ENCODE measurements at regions not wholly inside any gene's neighbourhood (a gene's known extent, or its start where the extent isn't known, plus 50 kb on each side); places are given as distances from the start of the nearest gene placed in this dataset.

GRCh38 chr12:113758165-113758924, 207.8 kb downstream of the RBM19 start:
- no peak overlapping the region for H3K4me3 ChIP-seq (ENCODE audit: low read depth in 1 of 2, low read length in 1 of 2)
- TF ChIP-seq CTCF (IDR thresholded peaks at IDR 0.05): no peak
- no peaks in the 10 kb centered on the region for H3K9me3 ChIP-seq
- H3K36me3 ChIP-seq: no peaks in the 10 kb centered on the region
- peaks cover 36% of the 10 kb centered on the region for H3K27me3 ChIP-seq
- no peak overlapping the region for H3K27ac ChIP-seq
- H3K4me1 ChIP-seq (ENCODE audit: control insufficient read depth in 1 of 2, insufficient read depth in 1 of 2, low read depth in 1 of 2, low read length in 1 of 2): no peaks in the 10 kb centered on the region

- no peaks in the 10 kb centered on the region for H3K9me3 ChIP-seq
- H3K27me3 ChIP-seq: peaks cover 27% of the 10 kb centered on the region
- H3K27ac ChIP-seq: no peak overlapping the region
- H3K4me1 ChIP-seq (ENCODE audit: control insufficient read depth in 1 of 2, insufficient read depth in 1 of 2, low read depth in 1 of 2, low read length in 1 of 2): no peaks in the 10 kb centered on the region
- H3K36me3 ChIP-seq: no peaks in the 10 kb centered on the region
- TF ChIP-seq CTCF (IDR thresholded peaks at IDR 0.05): no peak
- H3K4me3 ChIP-seq (ENCODE audit: low read depth in 1 of 2, low read length in 1 of 2): no peak overlapping the region
These were observed 208.7 kb downstream of the RBM19 start for GRCh38 chr12:113757221-113758002.

GRCh38 chr12:113756609-113757008, 209.5 kb downstream of the RBM19 start:
- H3K27ac ChIP-seq: no peak overlapping the region
- TF ChIP-seq CTCF (IDR thresholded peaks at IDR 0.05): no peak
- H3K4me1 ChIP-seq (ENCODE audit: control insufficient read depth in 1 of 2, insufficient read depth in 1 of 2, low read depth in 1 of 2, low read length in 1 of 2): no peaks in the 10 kb centered on the region
- H3K9me3 ChIP-seq: no peaks in the 10 kb centered on the region
- no peak overlapping the region for H3K4me3 ChIP-seq (ENCODE audit: low read depth in 1 of 2, low read length in 1 of 2)
- H3K36me3 ChIP-seq: no peaks in the 10 kb centered on the region
- H3K27me3 ChIP-seq: peaks cover 19% of the 10 kb centered on the region

DNA sequence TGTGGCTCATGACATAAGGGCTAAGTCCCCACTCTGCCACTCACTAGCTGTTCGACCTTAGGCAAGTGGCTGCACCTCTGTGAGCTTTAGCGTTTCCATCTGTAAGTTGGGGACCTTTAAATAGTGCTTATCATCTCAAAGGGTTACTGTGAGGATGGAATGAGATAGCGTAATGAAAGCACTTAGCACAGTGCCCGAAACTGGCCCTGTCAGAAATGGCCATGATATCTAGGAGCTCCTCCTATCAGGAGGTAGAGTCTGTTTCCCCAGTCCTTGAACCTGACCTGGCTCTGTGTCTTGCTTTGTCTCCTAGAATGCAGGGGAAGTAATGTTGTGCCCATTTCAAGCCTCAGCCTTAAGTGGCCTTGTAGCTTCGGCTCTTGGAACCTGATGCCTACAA, 211.0 kb downstream of the RBM19 start:
- Histone ChIP-seq H3K27me3 (peaks cover 11% of the 10 kb centered on the region), H3K4me1 (ENCODE audit: control insufficient read depth in 1 of 2, insufficient read depth in 1 of 2, low read depth in 1 of 2, low read length in 1 of 2) (no peaks in the 10 kb centered on the region), H3K9me3 (no peaks in the 10 kb centered on the region), H3K27ac (no peak overlapping the region), H3K4me3 (ENCODE audit: low read depth in 1 of 2, low read length in 1 of 2) (no peak overlapping the region), H3K36me3 (no peaks in the 10 kb centered on the region)
- no peak for TF ChIP-seq CTCF (IDR thresholded peaks at IDR 0.05)

DNA sequence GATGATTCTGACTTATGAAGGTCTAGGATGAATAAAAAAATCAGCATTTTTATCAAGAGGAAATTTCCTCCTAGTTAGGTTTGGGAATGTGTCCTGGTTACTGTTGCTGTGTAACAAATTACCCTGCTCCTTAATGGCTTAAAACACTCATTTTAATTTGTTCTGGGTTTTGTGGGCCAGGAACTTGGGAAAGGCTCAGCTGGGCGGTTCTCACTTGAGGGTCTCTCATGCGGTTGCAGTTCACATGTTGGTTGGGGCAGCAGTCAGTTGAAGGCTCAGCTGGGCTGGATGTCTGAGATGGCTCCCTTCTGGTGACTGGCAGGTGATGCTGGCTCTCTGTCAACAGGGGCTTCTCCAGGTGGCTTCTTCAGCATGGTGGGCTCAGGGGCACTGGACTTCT, 214.6 kb downstream of the RBM19 start:
- H3K27ac ChIP-seq: no peak overlapping the region
- H3K27me3 ChIP-seq: peaks cover 28% of the 10 kb centered on the region
- TF ChIP-seq CTCF (IDR thresholded peaks at IDR 0.05): no peak
- H3K9me3 ChIP-seq: no peaks in the 10 kb centered on the region
- H3K4me1 ChIP-seq (ENCODE audit: control insufficient read depth in 1 of 2, insufficient read depth in 1 of 2, low read depth in 1 of 2, low read length in 1 of 2): no peaks in the 10 kb centered on the region
- H3K4me3 ChIP-seq (ENCODE audit: low read depth in 1 of 2, low read length in 1 of 2): no peak overlapping the region
- no peaks in the 10 kb centered on the region for H3K36me3 ChIP-seq
